ENCODE measurements at regions not wholly inside any gene's neighbourhood (a gene's known extent, or its start where the extent isn't known, plus 50 kb on each side); places are given as distances from the start of the nearest gene placed in this dataset.

DNA sequence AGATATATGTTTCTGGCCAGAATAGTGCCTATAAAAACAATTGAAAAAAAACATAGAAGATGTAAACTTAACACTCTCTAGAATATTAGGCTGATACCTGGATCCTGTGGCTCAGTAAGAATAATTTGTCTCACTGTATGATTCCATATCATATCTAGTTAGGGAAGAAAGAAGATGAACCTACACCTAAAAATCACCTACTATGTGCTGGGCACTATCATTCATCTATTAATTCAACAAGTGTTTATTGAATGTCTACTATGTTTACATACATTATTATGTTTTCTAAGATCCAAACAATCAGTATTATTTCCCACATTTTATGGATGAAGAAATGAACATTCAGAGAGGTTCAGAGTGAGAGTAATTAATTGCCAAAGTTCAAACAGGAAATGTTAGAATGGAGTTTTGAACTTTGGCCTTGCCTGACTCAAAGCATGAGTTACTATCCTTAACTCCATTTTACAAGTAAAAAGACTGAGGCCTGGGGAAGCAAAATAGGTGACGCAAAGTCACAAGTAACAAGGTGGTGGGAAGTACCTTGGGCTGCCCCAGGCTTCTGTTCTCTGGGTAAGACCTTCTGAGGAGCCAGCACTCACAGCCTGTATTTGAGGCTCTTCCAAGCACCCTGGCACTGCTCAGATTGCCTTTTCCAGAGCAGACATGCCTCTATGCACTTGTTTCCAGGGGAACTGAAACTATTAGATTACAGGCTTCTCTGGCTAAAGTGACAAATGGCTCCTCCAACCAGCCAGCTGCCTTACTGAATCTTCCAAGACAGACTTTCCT lies 111.1 kb upstream of the ACSL4 start:
- Mint-ChIP-seq H3K4me3 (no peak overlapping the region), H3K36me3 (ENCODE audit: low read depth) (no peaks in the 10 kb centered on the region), H3K9me3 (no peaks in the 10 kb centered on the region), H3K27me3 (ENCODE audit: low read depth) (no peaks in the 10 kb centered on the region), H3K4me1 (peaks cover 40% of the 10 kb centered on the region), H3K27ac (peak overlapping the region; percentile 39 to 82 (median 60))
- TF ChIP-seq, protein P1, sequence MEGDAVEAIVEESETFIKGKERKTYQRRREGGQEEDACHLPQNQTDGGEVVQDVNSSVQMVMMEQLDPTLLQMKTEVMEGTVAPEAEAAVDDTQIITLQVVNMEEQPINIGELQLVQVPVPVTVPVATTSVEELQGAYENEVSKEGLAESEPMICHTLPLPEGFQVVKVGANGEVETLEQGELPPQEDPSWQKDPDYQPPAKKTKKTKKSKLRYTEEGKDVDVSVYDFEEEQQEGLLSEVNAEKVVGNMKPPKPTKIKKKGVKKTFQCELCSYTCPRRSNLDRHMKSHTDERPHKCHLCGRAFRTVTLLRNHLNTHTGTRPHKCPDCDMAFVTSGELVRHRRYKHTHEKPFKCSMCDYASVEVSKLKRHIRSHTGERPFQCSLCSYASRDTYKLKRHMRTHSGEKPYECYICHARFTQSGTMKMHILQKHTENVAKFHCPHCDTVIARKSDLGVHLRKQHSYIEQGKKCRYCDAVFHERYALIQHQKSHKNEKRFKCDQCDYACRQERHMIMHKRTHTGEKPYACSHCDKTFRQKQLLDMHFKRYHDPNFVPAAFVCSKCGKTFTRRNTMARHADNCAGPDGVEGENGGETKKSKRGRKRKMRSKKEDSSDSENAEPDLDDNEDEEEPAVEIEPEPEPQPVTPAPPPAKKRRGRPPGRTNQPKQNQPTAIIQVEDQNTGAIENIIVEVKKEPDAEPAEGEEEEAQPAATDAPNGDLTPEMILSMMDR (IDR thresholded peaks at IDR 0.05; ENCODE audit: unreplicated experiment in 3 of 3): no peak

DNA sequence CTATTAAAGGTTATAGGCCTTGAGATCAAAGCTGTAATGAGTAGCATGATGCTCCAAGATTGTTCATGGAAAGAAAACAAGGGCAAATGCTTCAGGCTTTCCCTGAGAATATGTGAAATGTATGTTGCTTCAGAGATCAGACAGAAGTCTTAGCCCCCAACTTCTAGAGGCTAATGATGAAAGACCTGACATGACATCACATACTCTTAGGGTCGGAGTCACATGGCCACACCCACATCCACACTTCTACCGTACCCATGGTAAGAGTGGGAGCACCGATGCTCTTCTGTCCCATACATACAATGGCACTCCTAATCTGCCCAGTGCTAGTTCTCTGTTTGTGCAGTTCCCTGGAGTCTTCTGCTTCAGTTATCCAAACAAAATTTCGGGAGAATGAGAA lies 111.9 kb upstream of the ACSL4 start:
- peak overlapping the region; percentile 39 to 82 (median 60) for H3K27ac Mint-ChIP-seq
- H3K4me1 Mint-ChIP-seq: peaks cover 47% of the 10 kb centered on the region
- H3K36me3 Mint-ChIP-seq (ENCODE audit: low read depth): no peaks in the 10 kb centered on the region
- no peak overlapping the region for H3K4me3 Mint-ChIP-seq
- no peaks in the 10 kb centered on the region for H3K9me3 Mint-ChIP-seq
- no peaks in the 10 kb centered on the region for H3K27me3 Mint-ChIP-seq (ENCODE audit: low read depth)
- TF ChIP-seq, protein P1 (IDR thresholded peaks at IDR 0.05; ENCODE audit: unreplicated experiment in 3 of 3): no peak

DNA sequence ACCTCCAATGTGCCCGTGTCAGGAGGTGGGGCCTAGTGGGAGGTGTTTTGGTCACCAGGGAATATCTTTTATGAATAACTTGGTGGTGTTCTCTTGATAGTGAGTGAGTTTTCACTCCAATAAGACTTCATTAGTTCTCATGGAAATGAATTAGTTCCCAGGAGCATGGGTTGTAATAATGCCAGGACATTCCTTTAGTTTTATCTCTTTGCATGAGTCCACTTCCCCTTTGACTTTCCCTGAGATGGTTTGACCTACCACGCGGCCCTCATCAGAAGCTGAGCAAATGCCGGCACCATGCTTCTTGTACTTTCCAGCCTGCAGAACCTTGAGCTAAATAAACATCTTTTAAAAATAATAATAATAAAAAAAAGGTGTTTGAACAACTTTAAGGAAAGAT lies 112.9 kb upstream of the ACSL4 start:
- Mint-ChIP-seq H3K36me3 (ENCODE audit: low read depth) (no peaks in the 10 kb centered on the region), H3K9me3 (no peaks in the 10 kb centered on the region), H3K4me3 (no peak overlapping the region), H3K4me1 (peaks cover 56% of the 10 kb centered on the region), H3K27ac (no peak overlapping the region), H3K27me3 (ENCODE audit: low read depth) (no peaks in the 10 kb centered on the region)
- TF ChIP-seq, protein P1 (IDR thresholded peaks at IDR 0.05; ENCODE audit: unreplicated experiment in 3 of 3): no peak

DNA sequence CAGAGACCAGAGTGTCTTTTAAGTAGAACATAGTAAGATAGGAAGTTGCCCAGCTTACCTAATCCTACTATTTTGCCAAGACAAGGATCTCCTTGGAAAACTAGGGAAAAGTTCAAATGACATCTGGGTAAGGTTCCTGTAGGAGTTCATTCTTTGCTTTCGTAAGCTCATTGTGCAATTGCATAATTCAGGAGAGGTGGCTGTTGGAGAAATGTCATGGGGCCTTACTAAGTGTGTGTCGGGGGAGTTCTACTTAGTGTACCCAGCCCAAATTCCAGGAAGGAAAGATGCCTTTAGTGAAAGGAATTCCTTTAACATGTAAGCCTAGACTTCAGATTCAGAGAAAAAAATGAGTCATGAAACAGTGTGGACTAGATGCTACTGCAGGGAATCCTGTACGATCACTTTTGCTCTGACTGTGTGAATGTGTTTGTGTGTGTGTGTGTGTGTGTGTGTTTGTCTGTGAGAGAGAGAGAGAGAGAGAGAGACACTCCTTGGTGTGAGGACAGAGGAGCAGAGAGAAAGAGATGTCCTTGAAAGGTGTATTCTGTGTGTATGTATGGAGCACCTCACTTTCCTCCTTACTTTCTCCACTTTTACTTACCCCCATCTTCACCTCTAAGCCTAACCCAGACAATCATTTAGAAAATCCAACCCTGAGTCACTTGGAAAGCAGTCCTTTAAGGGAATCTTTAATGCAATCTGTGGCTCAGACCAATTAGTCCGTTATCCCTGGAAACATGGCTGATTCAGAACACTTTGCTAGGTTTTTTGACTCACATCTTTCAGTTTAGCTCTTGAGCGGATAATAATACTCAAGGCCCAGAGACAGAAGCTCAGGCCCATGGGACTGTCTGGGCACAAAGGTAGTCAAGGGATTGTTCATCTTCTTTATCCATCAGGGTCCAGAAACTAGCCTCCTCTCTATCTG lies 114.5 kb upstream of the ACSL4 start:
- no peaks in the 10 kb centered on the region for H3K36me3 Mint-ChIP-seq (ENCODE audit: low read depth)
- peaks cover 61% of the 10 kb centered on the region for H3K4me1 Mint-ChIP-seq
- H3K27me3 Mint-ChIP-seq (ENCODE audit: low read depth): no peaks in the 10 kb centered on the region
- H3K9me3 Mint-ChIP-seq: no peaks in the 10 kb centered on the region
- TF ChIP-seq, protein P1 (IDR thresholded peaks at IDR 0.05; ENCODE audit: unreplicated experiment in 3 of 3): no peak
- peak overlapping the region; percentile 12 to 79 (median 33) for H3K27ac Mint-ChIP-seq
- H3K4me3 Mint-ChIP-seq: no peak overlapping the region

DNA sequence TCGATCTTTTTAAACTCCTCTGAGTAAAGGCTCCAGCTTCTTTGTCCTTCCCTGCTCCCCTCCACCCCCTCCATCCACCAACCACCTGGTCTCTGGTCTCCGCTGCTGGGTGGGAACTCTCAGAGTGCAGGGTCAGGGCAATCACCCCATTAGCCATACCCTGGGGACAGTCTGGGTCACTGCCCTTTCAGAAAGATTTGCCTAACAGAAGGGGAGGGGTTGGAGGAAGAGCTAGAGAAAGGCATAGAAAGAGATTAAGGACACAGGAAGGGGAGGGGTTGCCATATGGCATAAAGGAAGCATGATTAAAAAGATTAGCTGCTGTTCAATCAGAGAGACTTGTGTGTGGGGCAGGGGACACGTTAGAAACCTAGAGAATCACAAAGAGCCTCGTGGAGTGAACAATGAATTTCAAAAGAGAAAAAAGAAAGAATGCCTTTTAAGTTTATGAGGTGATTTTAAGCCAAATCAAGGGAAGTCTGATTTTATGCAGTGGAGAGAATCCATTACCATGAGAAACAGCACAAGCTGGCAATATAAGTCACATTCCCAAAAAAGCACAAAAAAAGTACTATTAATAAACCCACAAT lies 115.5 kb upstream of the ACSL4 start:
- H3K36me3 Mint-ChIP-seq (ENCODE audit: low read depth): no peaks in the 10 kb centered on the region
- TF ChIP-seq, protein P1 (IDR thresholded peaks at IDR 0.05; ENCODE audit: unreplicated experiment in 3 of 3): no peak
- peaks cover 58% of the 10 kb centered on the region for H3K4me1 Mint-ChIP-seq
- H3K9me3 Mint-ChIP-seq: peaks cover 5% of the 10 kb centered on the region
- H3K27ac Mint-ChIP-seq: peak overlapping the region; percentile 14 to 79 (median 56)
- no peaks in the 10 kb centered on the region for H3K27me3 Mint-ChIP-seq (ENCODE audit: low read depth)
- H3K4me3 Mint-ChIP-seq: peak overlapping the region in 1 of 3 experiments; percentile 5

All from nephron (organoid).